WTC11 (cell line): ENCODE measurements at regions not wholly inside any gene's neighbourhood (a gene's known extent, or its start where the extent isn't known, plus 50 kb on each side); places are given as distances from the start of the nearest gene placed in this dataset.

Source experiments
- ATAC-seq: fragments of 200-7000 bp; cut with Tn5 transposase; 2 replicates; pipeline ENCODE4 v1.10.0; 2021; ENCODE audit warnings: mild to moderate bottlenecking, moderate library complexity
- CTCF ChIA-PET: fragments of 300-600 bp; sonication (Branson Sonifier 250); formaldehyde crosslinking; loops from one replicate; lab custom pipeline; 2021; ENCODE audit warnings: antibody characterized with exemption; lab: Charles Lee
- POLR2A ChIA-PET: fragments of 350-600 bp; sonication (Branson Sonifier 250); formaldehyde crosslinking; loops from one replicate; lab custom pipeline; 2021; ENCODE audit warnings: antibody characterized with exemption; lab: Charles Lee
- DNase-seq: peaks from one replicate; pipeline ENCODE4 v3.0.0; 2021; ENCODE audit warnings: low spot score
- H3K27ac Mint-ChIP-seq: 2 replicates; pipeline ENCODE4 v1.8.0; 2021; ENCODE audit warnings: mixed read lengths
- H3K27me3 Mint-ChIP-seq: 2 replicates; pipeline ENCODE4 v1.8.0; 2021; ENCODE audit warnings: low read depth, mild to moderate bottlenecking, moderate library complexity, mixed read lengths
- H3K36me3 Mint-ChIP-seq: 2 replicates; pipeline ENCODE4 v1.8.0; 2021; ENCODE audit warnings: mixed read lengths
- H3K4me1 Mint-ChIP-seq: 2 replicates; pipeline ENCODE4 v1.8.0; 2022; ENCODE audit warnings: mixed read lengths
- H3K4me3 Mint-ChIP-seq: 2 replicates; pipeline ENCODE4 v1.8.0; 2021; ENCODE audit warnings: mild to moderate bottlenecking, moderate library complexity, mixed read lengths
- H3K9me3 Mint-ChIP-seq: 2 replicates; pipeline ENCODE4 v1.8.0; 2021; ENCODE audit warnings: mixed read lengths
- ATF1 ChIP-seq: sonication (generic); formaldehyde crosslinking; IDR thresholded peaks from 2 replicates; pipeline ENCODE4 v1.8.1; 2023; ENCODE audit warnings: mild to moderate bottlenecking, moderate library complexity, missing genetic modification reagents
- CBFB ChIP-seq: sonication (generic); formaldehyde crosslinking; IDR thresholded peaks from 2 replicates; pipeline ENCODE4 v1.8.1; 2022; ENCODE audit warnings: mild to moderate bottlenecking, low read depth, missing genetic modification reagents
- CDX4 ChIP-seq: fragments of 250-450 bp; sonication (Bioruptor Pico); IDR thresholded peaks from 2 replicates; pipeline ENCODE4 v1.9.0; 2021; ENCODE audit warnings: moderate library complexity, mild to moderate bottlenecking, inconsistent platforms, borderline replicate concordance
- EMX1 ChIP-seq: fragments of 250-450 bp; sonication (Bioruptor Pico); IDR thresholded peaks from 2 replicates; pipeline ENCODE4 v1.8.0; 2021; ENCODE audit warnings: mild to moderate bottlenecking
- FOXP1 ChIP-seq: sonication (generic); formaldehyde crosslinking; IDR thresholded peaks from 2 replicates; pipeline ENCODE4 v1.8.0; 2022; ENCODE audit warnings: missing genetic modification reagents, mild to moderate bottlenecking, moderate library complexity, borderline replicate concordance
- FOXP4 ChIP-seq: sonication (generic); formaldehyde crosslinking; IDR thresholded peaks from 2 replicates; pipeline ENCODE4 v1.8.0; 2022; ENCODE audit warnings: mild to moderate bottlenecking, missing genetic modification reagents
- GTF2I ChIP-seq: fragments of 250-450 bp; sonication (Bioruptor Pico); conservative IDR thresholded peaks from 2 replicates; pipeline ENCODE4 v1.4.0; 2021; ENCODE audit warnings: mild to moderate bottlenecking
- JAZF1 ChIP-seq: fragments of 250-450 bp; sonication (Bioruptor Pico); IDR thresholded peaks from 2 replicates; pipeline ENCODE4 v1.9.0; 2021; ENCODE audit warnings: moderate library complexity, mild to moderate bottlenecking, inconsistent platforms
- KAT7 ChIP-seq: sonication (generic); formaldehyde crosslinking; IDR thresholded peaks from 2 replicates; pipeline ENCODE4 v1.8.1; 2023; ENCODE audit warnings: missing genetic modification reagents, mild to moderate bottlenecking, borderline replicate concordance
- MXD4 ChIP-seq: fragments of 250-450 bp; sonication (Bioruptor Pico); IDR thresholded peaks from 2 replicates; pipeline ENCODE4 v1.8.0; 2021; ENCODE audit warnings: mild to moderate bottlenecking, moderate library complexity, borderline replicate concordance
- OVOL2 ChIP-seq: fragments of 250-450 bp; sonication (Bioruptor Pico); IDR thresholded peaks from 2 replicates; pipeline ENCODE4 v1.9.0; 2021; ENCODE audit warnings: mild to moderate bottlenecking, borderline replicate concordance
- RELA ChIP-seq: sonication (generic); formaldehyde crosslinking; IDR thresholded peaks from 2 replicates; pipeline ENCODE4 v1.8.1; 2022; ENCODE audit warnings: missing genetic modification reagents, mild to moderate bottlenecking, borderline replicate concordance
- SMAD4 ChIP-seq: sonication (generic); formaldehyde crosslinking; IDR thresholded peaks from 2 replicates; pipeline ENCODE4 v1.8.0; 2022; ENCODE audit warnings: mild to moderate bottlenecking, missing genetic modification reagents
- SOX15 ChIP-seq: fragments of 250-450 bp; sonication (Bioruptor Pico); IDR thresholded peaks from 2 replicates; pipeline ENCODE4 v1.9.0; 2021; ENCODE audit warnings: mild to moderate bottlenecking
- TCF7 ChIP-seq: sonication (generic); formaldehyde crosslinking; IDR thresholded peaks from 2 replicates; pipeline ENCODE4 v1.8.0; 2022; ENCODE audit warnings: mild to moderate bottlenecking, low read depth, missing genetic modification reagents, moderate library complexity
- TEAD1 ChIP-seq: sonication (generic); formaldehyde crosslinking; IDR thresholded peaks from 2 replicates; pipeline ENCODE4 v1.8.0; 2022; ENCODE audit warnings: mild to moderate bottlenecking, missing genetic modification reagents
- ZBTB21 ChIP-seq: sonication (generic); formaldehyde crosslinking; IDR thresholded peaks from 2 replicates; pipeline ENCODE4 v1.8.1; 2023; ENCODE audit warnings: mild to moderate bottlenecking, missing genetic modification reagents, borderline replicate concordance
- ZBTB43 ChIP-seq: sonication (generic); formaldehyde crosslinking; IDR thresholded peaks from 2 replicates; pipeline ENCODE4 v1.8.1; 2023; ENCODE audit warnings: mild to moderate bottlenecking, missing genetic modification reagents
- ZMAT4 ChIP-seq: fragments of 250-450 bp; sonication (Bioruptor Pico); IDR thresholded peaks from 2 replicates; pipeline ENCODE4 v1.9.0; 2021; ENCODE audit warnings: mild to moderate bottlenecking
- ZNF138 ChIP-seq: sonication (generic); formaldehyde crosslinking; conservative IDR thresholded peaks from 2 replicates; pipeline ENCODE4 v1.8.1; 2022; ENCODE audit warnings: mild to moderate bottlenecking, moderate library complexity, missing genetic modification reagents
- ZNF219 ChIP-seq: sonication (generic); formaldehyde crosslinking; IDR thresholded peaks from 2 replicates; pipeline ENCODE4 v1.8.0; 2023; ENCODE audit warnings: missing genetic modification reagents, mild to moderate bottlenecking, borderline replicate concordance
- ZNF263 ChIP-seq: sonication (generic); formaldehyde crosslinking; IDR thresholded peaks from 2 replicates; pipeline ENCODE4 v1.8.1; 2022; ENCODE audit warnings: low read depth, mild to moderate bottlenecking, moderate library complexity, missing genetic modification reagents
- TF ChIP-seq, protein P1 (sequence below): sonication (generic); formaldehyde crosslinking; IDR thresholded peaks from 2 replicates; pipeline ENCODE4 v1.8.1; 2022; ENCODE audit warnings: mild to moderate bottlenecking, moderate library complexity, missing genetic modification reagents
- TF ChIP-seq, protein P2 (sequence below): sonication (generic); formaldehyde crosslinking; IDR thresholded peaks from 2 replicates; pipeline ENCODE4 v1.8.0; 2022; ENCODE audit warnings: mild to moderate bottlenecking, missing genetic modification reagents

DNA sequence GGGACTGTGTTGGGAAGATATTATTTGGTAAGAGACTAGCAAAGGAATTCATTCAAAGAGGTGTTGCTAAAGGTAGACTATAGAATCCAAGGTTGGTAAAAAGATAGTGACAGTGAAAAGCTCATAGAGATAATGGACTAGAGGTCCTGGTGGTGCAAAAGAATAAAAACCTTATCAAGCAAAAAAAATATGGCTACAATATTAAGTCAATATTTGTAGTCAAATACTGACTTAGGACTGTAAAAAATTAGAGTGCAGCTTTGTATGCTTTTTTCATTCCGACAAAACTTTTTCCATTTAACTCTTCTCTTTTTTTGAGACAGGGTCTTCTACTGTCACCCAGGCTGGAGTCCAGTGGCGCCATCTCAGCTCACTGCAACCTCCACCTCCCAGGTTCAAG lies 444.0 kb upstream of the AGTR1 start:
- ATAC-seq (no peak), DNase-seq (no peak)
- Mint-ChIP-seq H3K4me3 (no peak overlapping the region), H3K27ac (no peak overlapping the region), H3K9me3 (peaks cover 20% of the 10 kb centered on the region), H3K36me3 (peaks cover 7% of the 10 kb centered on the region), H3K4me1 (peaks cover 2% of the 10 kb centered on the region; the same call in 1 of the 2 replicates), H3K27me3 (no peaks in the 10 kb centered on the region)
- ChIA-PET POLR2A (no interaction called here), CTCF (no interaction called here)
- TF ChIP-seq, protein P1, sequence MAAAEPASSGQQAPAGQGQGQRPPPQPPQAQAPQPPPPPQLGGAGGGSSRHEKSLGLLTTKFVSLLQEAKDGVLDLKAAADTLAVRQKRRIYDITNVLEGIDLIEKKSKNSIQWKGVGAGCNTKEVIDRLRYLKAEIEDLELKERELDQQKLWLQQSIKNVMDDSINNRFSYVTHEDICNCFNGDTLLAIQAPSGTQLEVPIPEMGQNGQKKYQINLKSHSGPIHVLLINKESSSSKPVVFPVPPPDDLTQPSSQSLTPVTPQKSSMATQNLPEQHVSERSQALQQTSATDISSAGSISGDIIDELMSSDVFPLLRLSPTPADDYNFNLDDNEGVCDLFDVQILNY, result no peak
- TF ChIP-seq KAT7 (CRISPR knock-in tag) (no peak), FOXP4 (CRISPR knock-in tag) (no peak), CBFB (no peak), OVOL2 (no peak), RELA (CRISPR knock-in tag) (no peak), ZNF219 (CRISPR knock-in tag) (no peak), SOX15 (CRISPR knock-in tag) (no peak), JAZF1 (no peak)
- TF ChIP-seq, protein P2, sequence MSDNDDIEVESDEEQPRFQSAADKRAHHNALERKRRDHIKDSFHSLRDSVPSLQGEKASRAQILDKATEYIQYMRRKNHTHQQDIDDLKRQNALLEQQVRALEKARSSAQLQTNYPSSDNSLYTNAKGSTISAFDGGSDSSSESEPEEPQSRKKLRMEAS, result no peak
- TF ChIP-seq, all 79 proteins: peak for 0

- Mint-ChIP-seq H3K36me3 (peaks cover 7% of the 10 kb centered on the region), H3K27ac (no peak overlapping the region), H3K4me3 (no peak overlapping the region), H3K9me3 (peaks cover 26% of the 10 kb centered on the region), H3K4me1 (peaks cover 2% of the 10 kb centered on the region; the same call in 1 of the 2 replicates), H3K27me3 (no peaks in the 10 kb centered on the region)
- ATAC-seq (no peak), DNase-seq (no peak)
- POLR2A ChIA-PET, result no interaction called here
- no peak for TF ChIP-seq MXD4 (CRISPR knock-in tag)
- CTCF ChIA-PET, result interaction anchor here (1.6 kb wide), 1 partner anchor 52 kb away, joined by 3 read pairs; no protein-coding TSS in a partner anchor
These were observed 443.3 kb upstream of the AGTR1 start for GRCh38 chr3:148254402-148254801.

GRCh38 chr3:148255981-148256969 lies 441.4 kb upstream of the AGTR1 start:
- ChIA-PET POLR2A (no interaction called here), CTCF (no interaction called here)
- Mint-ChIP-seq H3K27me3 (no peaks in the 10 kb centered on the region), H3K27ac (no peak overlapping the region), H3K4me1 (peaks cover 2% of the 10 kb centered on the region; the same call in 1 of the 2 replicates), H3K9me3 (peaks cover 27% of the 10 kb centered on the region), H3K36me3 (peaks cover 7% of the 10 kb centered on the region), H3K4me3 (no peak overlapping the region)
- peak; percentile 32; the same call in 1 of the 2 replicates for ATAC-seq
- no peak for DNase-seq
- TF ChIP-seq KAT7 (CRISPR knock-in tag), result no peak
- no peak for TF ChIP-seq TCF7
- TF ChIP-seq ATF1 (CRISPR knock-in tag), result no peak
- no peak for TF ChIP-seq CDX4 (CRISPR knock-in tag)
- TF ChIP-seq ZNF263, result no peak
- no peak for TF ChIP-seq TEAD1 (CRISPR knock-in tag)
- no peak for TF ChIP-seq ZBTB43 (CRISPR knock-in tag)
- no peak for TF ChIP-seq ZMAT4 (CRISPR knock-in tag)
- TF ChIP-seq FOXP1 (CRISPR knock-in tag), result no peak
- no peak for TF ChIP-seq GTF2I (CRISPR knock-in tag)
- no peak for TF ChIP-seq SMAD4
- no peak for TF ChIP-seq ZNF138 (CRISPR knock-in tag)
- no peak for TF ChIP-seq ZBTB21 (CRISPR knock-in tag)
- TF ChIP-seq EMX1 (CRISPR knock-in tag), result no peak
